Choroid plexus epithelial cell (primary cell): ENCODE measurements at regions not wholly inside any gene's neighbourhood (a gene's known extent, or its start where the extent isn't known, plus 50 kb on each side); places are given as distances from the start of the nearest gene placed in this dataset.
"Not testable (repeated sequence)": the region's sequence is repeated elsewhere in the genome, so short reads cannot be mapped to it uniquely, and the experiment has no call there.

Experiments
- DNase-seq: peaks from one replicate; pipeline ENCODE4 v3.0.0-alpha.2; 2010; ENCODE audit warnings: low read depth
- H3K4me3 ChIP-seq: 2 replicates; pipeline ENCODE4 v1.5.1; 2011; ENCODE audit warnings: low read depth, mild to moderate bottlenecking, control low read depth, low read length, moderate library complexity
- TF ChIP-seq, protein P1 (sequence below): conservative IDR thresholded peaks from 2 replicates; pipeline ENCODE4 v1.5.1; 2011; ENCODE audit warnings: low read depth, mild to moderate bottlenecking, control low read depth, inconsistent platforms, low read length, moderate library complexity

- TF ChIP-seq, protein P1, sequence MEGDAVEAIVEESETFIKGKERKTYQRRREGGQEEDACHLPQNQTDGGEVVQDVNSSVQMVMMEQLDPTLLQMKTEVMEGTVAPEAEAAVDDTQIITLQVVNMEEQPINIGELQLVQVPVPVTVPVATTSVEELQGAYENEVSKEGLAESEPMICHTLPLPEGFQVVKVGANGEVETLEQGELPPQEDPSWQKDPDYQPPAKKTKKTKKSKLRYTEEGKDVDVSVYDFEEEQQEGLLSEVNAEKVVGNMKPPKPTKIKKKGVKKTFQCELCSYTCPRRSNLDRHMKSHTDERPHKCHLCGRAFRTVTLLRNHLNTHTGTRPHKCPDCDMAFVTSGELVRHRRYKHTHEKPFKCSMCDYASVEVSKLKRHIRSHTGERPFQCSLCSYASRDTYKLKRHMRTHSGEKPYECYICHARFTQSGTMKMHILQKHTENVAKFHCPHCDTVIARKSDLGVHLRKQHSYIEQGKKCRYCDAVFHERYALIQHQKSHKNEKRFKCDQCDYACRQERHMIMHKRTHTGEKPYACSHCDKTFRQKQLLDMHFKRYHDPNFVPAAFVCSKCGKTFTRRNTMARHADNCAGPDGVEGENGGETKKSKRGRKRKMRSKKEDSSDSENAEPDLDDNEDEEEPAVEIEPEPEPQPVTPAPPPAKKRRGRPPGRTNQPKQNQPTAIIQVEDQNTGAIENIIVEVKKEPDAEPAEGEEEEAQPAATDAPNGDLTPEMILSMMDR: no peak
- no peak for DNase-seq
- H3K4me3 ChIP-seq: no peak overlapping the region
Measured at GRCh38 chr15:95148183-95148582, 916.8 kb downstream of the MCTP2 start.

DNA sequence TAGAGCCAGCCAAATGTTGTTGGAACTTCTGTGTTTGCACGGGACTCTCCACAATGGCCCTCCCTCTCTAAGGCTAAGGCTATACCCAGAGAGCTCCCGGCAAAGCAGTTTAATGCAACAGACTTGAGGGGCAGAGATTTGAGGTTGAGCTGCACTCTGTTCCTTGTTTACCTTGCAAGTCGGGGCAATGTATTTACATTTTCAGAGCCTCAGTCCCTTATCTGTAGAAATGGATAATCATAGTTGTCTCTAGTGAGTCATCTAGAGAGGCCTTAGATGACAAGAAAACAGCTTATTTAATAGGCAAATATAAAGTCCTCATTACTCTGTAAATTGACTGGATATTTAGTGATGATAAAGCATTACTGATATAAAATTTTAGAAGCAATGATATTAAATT lies 917.7 kb downstream of the MCTP2 start:
- TF ChIP-seq, protein P1: no peak
- H3K4me3 ChIP-seq: no peak overlapping the region
- no peak for DNase-seq

GRCh38 chr15:95149771-95150170 lies 918.4 kb downstream of the MCTP2 start:
- no peak overlapping the region for H3K4me3 ChIP-seq
- DNase-seq: no peak
- TF ChIP-seq, protein P1: no peak

GRCh38 chr15:95150466-95150865 lies 919.1 kb downstream of the MCTP2 start:
- H3K4me3 ChIP-seq: no peak overlapping the region
- no peak for DNase-seq
- TF ChIP-seq, protein P1: no peak

DNA sequence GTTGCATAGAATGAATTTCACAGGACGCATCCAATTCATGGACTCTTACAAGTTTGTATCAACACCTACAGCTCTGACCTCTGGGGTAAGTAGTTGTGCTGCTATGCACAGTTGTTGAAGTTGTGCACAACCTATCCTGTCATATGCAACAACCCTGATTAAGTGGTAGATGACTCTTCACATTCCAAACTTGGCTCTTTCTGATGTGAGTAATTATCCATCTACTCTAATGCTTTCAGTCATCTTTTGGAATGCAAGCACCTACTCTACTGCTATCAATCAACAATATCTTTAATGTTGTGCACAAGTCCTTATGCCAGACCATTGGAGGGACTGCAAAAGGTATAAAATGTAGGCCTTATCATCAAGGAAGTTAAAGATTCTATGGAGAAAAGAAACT lies 921.4 kb downstream of the MCTP2 start:
- no peak for DNase-seq
- H3K4me3 ChIP-seq: no peak overlapping the region
- TF ChIP-seq, protein P1: no peak

DNA sequence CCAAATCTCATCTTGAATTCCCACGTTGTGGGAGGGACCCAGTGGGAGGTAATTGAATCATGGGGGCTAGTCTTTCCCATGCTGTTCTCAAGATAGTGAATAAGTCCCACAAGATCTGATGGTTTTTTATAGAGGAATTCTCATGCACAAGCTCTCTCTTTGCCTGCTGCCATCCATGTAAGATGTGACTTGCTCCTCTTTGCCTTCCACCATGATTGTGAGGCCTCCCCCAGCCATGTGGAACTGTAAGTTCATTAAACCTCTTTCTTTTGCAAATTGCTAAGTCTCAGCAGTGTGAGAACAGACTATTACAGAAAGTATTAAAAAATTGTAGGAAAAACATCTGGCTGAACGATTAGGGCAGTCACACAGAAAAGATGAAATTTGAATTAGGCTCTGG lies 921.8 kb downstream of the MCTP2 start:
- DNase-seq, H3K4me3 ChIP-seq: not testable (repeated sequence)

DNA sequence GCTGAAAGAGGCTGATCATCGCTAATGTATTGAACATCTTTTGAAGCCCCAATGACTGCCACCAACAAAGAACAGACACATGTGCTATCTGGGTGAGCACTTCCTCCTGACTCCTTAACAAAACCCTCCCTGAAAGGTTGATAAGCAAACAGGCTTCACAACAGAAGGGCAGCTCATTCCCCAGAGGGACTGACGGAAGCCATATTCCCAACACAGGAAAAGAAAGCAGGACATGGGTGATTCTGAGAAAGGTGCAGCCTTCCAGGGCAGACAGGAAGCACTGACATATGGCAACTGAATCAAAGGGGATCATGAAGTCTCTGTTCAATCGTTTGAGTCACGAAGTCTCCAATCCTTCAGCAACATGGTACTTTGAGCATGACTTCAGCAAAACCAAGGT lies 929.0 kb downstream of the MCTP2 start:
- H3K4me3 ChIP-seq: no peak overlapping the region
- TF ChIP-seq, protein P1: no peak
- no peak for DNase-seq

GRCh38 chr15:95162069-95162468 lies 930.7 kb downstream of the MCTP2 start:
- DNase-seq: peak; percentile 65
- H3K4me3 ChIP-seq: no peak overlapping the region
- TF ChIP-seq, protein P1: no peak
